ENCODE measurements at regions not wholly inside any gene's neighbourhood (a gene's known extent, or its start where the extent isn't known, plus 50 kb on each side); places are given as distances from the start of the nearest gene placed in this dataset.

GRCh38 chr17:51397361-51398127 lies 137.2 kb downstream of the UTP18 start (continued):
- no peak for TF ChIP-seq U2AF2 (optimal IDR thresholded peaks at IDR 0.05; ENCODE audit: low read depth, low read length)
- TF ChIP-seq DDX20 (tag; IDR thresholded peaks at IDR 0.05; ENCODE audit: low read depth) = no peak

- TF ChIP-seq SMARCB1 (IDR thresholded peaks at IDR 0.05; ENCODE audit: insufficient read length, low read depth) (no peak), BDP1 (IDR thresholded peaks at IDR 0.05; ENCODE audit: insufficient read depth, insufficient read length) (no peak)
- H3K36me3 ChIP-seq (ENCODE audit: control insufficient read depth, insufficient read depth, low read length) = no peaks in the 10 kb centered on the region
- no peaks in the 10 kb centered on the region for H3K79me2 ChIP-seq (ENCODE audit: control insufficient read depth, insufficient read depth, low read length)
- no peaks in the 10 kb centered on the region for H3K9me1 ChIP-seq (ENCODE audit: control insufficient read depth, insufficient read depth, low read length)
- H3K27me3 ChIP-seq (ENCODE audit: control insufficient read depth in 2 of 2, insufficient read depth in 2 of 2, low read length in 2 of 2) = peaks cover 2 to 18% of the 10 kb centered on the region in 2 experiments; a peak in 3 of 5 replicates
- no peak overlapping the region for H3K9ac ChIP-seq (ENCODE audit: insufficient read depth in 1 of 2, low read depth in 2 of 2, low read length in 2 of 2)
- POLR2A ChIA-PET = interaction anchor here (1.1 to 1.3 kb wide), 2 partner anchors 17 to 65 kb away, joined by 3 to 4 read pairs; no protein-coding TSS in a partner anchor
- no peaks in the 10 kb centered on the region for H4K20me1 ChIP-seq (replicated peaks; ENCODE audit: control insufficient read depth, insufficient read depth, low read length)
- no TSS peak for BruUV-seq (replicated peaks)
- 0% methylated on average over 5 of the region's 5 CpGs for WGBS (ENCODE audit: insufficient coverage, low coverage, missing lambda C conversion rate)
- ATAC-seq (no peak), FAIRE-seq (no peak), DNase-seq (ENCODE audit: extremely low read depth in 1 of 4, low spot score in 3 of 4) (no peak)
- intact Hi-C loops (cut with micrococcal nuclease) (no loop called here), in situ Hi-C loops (cut with MboI) (no loop called here)
- H3K9me3 ChIP-seq (replicated peaks; ENCODE audit: control insufficient read depth, insufficient read depth, low read depth, low read length) = no peaks in the 10 kb centered on the region
- CTCF ChIA-PET (ENCODE audit: low intra/inter-chr PET ratio) = no interaction called here
- H3K4me3 ChIP-seq = no peak overlapping the region
- no peak overlapping the region for H3K4me2 ChIP-seq (ENCODE audit: insufficient read depth, low read length)
- H3K27ac ChIP-seq (ENCODE audit: extremely low read depth, low read depth, low read length) = no peak overlapping the region
- no peaks in the 10 kb centered on the region for H3K4me1 ChIP-seq (replicated peaks in 1 of 2; ENCODE audit: control insufficient read depth in 2 of 2, insufficient read depth in 2 of 2, low read length in 2 of 2)
- H2AFZ ChIP-seq (ENCODE audit: low read depth, low read length) = no peak overlapping the region
Observed at GRCh38 chr17:51398128-51398525, 137.8 kb downstream of the UTP18 start.
